HG02973 (cell line): ENCODE measurements at regions not wholly inside any gene's neighbourhood (a gene's known extent, or its start where the extent isn't known, plus 50 kb on each side); places are given as distances from the start of the nearest gene placed in this dataset.

Source experiments
- ATAC-seq: cut with Tn5 transposase; IDR thresholded peaks from one replicate; pipeline ENCODE4 v1.9.1; 2021; ENCODE audit warnings: moderate library complexity; ENCODE audit not compliant: unreplicated experiment

- no peak for ATAC-seq
These were observed 462.0 kb downstream of the CDH11 start for GRCh38 chr16:64659866-64660265.

- ATAC-seq, result no peak
These were observed 464.4 kb downstream of the CDH11 start for GRCh38 chr16:64657316-64658011.

GRCh38 chr16:64656471-64656870 lies 465.4 kb downstream of the CDH11 start:
- ATAC-seq, result no peak

GRCh38 chr16:64654178-64654577 lies 467.7 kb downstream of the CDH11 start:
- no peak for ATAC-seq

GRCh38 chr16:64648282-64648681 lies 473.6 kb downstream of the CDH11 start:
- ATAC-seq, result no peak

GRCh38 chr16:64641343-64641742 lies 480.5 kb downstream of the CDH11 start:
- no peak for ATAC-seq

- ATAC-seq, result no peak
These were observed 483.1 kb downstream of the CDH11 start for GRCh38 chr16:64638766-64639165.

GRCh38 chr16:64629622-64630021 lies 492.2 kb downstream of the CDH11 start:
- ATAC-seq, result no peak

GRCh38 chr16:64627781-64628180 lies 494.1 kb downstream of the CDH11 start:
- no peak for ATAC-seq

GRCh38 chr16:64627288-64627687 lies 494.6 kb downstream of the CDH11 start:
- no peak for ATAC-seq

GRCh38 chr16:64626776-64627175 lies 495.1 kb downstream of the CDH11 start:
- no peak for ATAC-seq

- no peak for ATAC-seq
These were observed 500.2 kb downstream of the CDH11 start for GRCh38 chr16:64621616-64622015.

- no peak for ATAC-seq
These were observed 503.9 kb downstream of the CDH11 start for GRCh38 chr16:64617836-64618476.

GRCh38 chr16:64615630-64616280 lies 506.1 kb downstream of the CDH11 start:
- no peak for ATAC-seq

- no peak for ATAC-seq
These were observed 525.7 kb downstream of the CDH11 start for GRCh38 chr16:64596196-64596595.

GRCh38 chr16:64590513-64590912 lies 531.4 kb downstream of the CDH11 start:
- ATAC-seq, result no peak

- ATAC-seq, result no peak
These were observed 532.0 kb downstream of the CDH11 start for GRCh38 chr16:64589836-64590235.

- no peak for ATAC-seq
These were observed 535.1 kb downstream of the CDH11 start for GRCh38 chr16:64586781-64587180.

- ATAC-seq, result no peak
These were observed 536.5 kb downstream of the CDH11 start for GRCh38 chr16:64585367-64585766.

GRCh38 chr16:64580558-64580957 lies 541.3 kb downstream of the CDH11 start:
- no peak for ATAC-seq

- ATAC-seq, result no peak
These were observed 542.2 kb downstream of the CDH11 start for GRCh38 chr16:64579712-64580111.

GRCh38 chr16:64545768-64546167 lies 576.1 kb downstream of the CDH11 start:
- no peak for ATAC-seq
